GM23338 (cell line): ENCODE measurements at regions not wholly inside any gene's neighbourhood (a gene's known extent, or its start where the extent isn't known, plus 50 kb on each side); places are given as distances from the start of the nearest gene placed in this dataset.

Source experiments
- ATAC-seq: fragments of 200-7000 bp; cut with Tn5 transposase; 3 replicates; pipeline ENCODE4 v1.9.1; 2020
- DNase-seq: peaks from one replicate; pipeline ENCODE4 v3.0.0-alpha.2; 2015; ENCODE audit warnings: low spot score
- H2AFZ ChIP-seq: fragments of 200-600 bp; sonication (generic); 2 replicates; pipeline ENCODE4 v1.8.0; 2016; ENCODE audit warnings: antibody characterized with exemption, mild to moderate bottlenecking, moderate library complexity
- H3F3A ChIP-seq: fragments of 200-600 bp; sonication (generic); replicated peaks from 2 replicates; pipeline ENCODE4 v1.8.0; 2017; ENCODE audit warnings: antibody characterized with exemption, mixed run types, low read depth
- H3K27ac ChIP-seq: fragments of 200-600 bp; sonication (generic); 2 replicates; pipeline ENCODE4 v1.6.1; 2016; ENCODE audit warnings: low read depth
- H3K27me3 ChIP-seq: fragments of 200-600 bp; sonication (generic); 2 replicates; pipeline ENCODE4 v1.8.0; 2016; ENCODE audit warnings: mild to moderate bottlenecking, mixed run types, moderate library complexity; ENCODE audit not compliant: insufficient read depth
- H3K36me3 ChIP-seq: fragments of 200-600 bp; sonication (generic); 2 replicates; pipeline ENCODE4 v1.8.0; 2016; ENCODE audit warnings: mild to moderate bottlenecking; ENCODE audit not compliant: insufficient read depth
- H3K4me1 ChIP-seq: fragments of 200-600 bp; sonication (generic); 2 replicates; pipeline ENCODE4 v1.8.0; 2016; ENCODE audit warnings: mild to moderate bottlenecking, moderate library complexity; ENCODE audit not compliant: insufficient read depth
- H3K4me2 ChIP-seq: fragments of 200-600 bp; sonication (generic); 2 replicates; pipeline ENCODE4 v1.7.1; 2017; ENCODE audit warnings: mixed run types
- H3K4me3 ChIP-seq: fragments of 200-600 bp; sonication (generic); 2 replicates; pipeline ENCODE4 v1.6.1; 2016; ENCODE audit warnings: mixed run types
- H3K79me2 ChIP-seq: fragments of 200-600 bp; sonication (generic); replicated peaks from 2 replicates; pipeline ENCODE4 v1.8.0; 2017; ENCODE audit warnings: mild to moderate bottlenecking; ENCODE audit not compliant: insufficient read depth
- H3K9me2 ChIP-seq: fragments of 200-600 bp; sonication (generic); 2 replicates; pipeline ENCODE4 v1.8.0; 2017; ENCODE audit not compliant: insufficient read depth
- H4K20me1 ChIP-seq: fragments of 200-600 bp; sonication (generic); replicated peaks from 2 replicates; pipeline ENCODE4 v1.8.0; 2017; ENCODE audit warnings: mild to moderate bottlenecking; ENCODE audit not compliant: insufficient read depth
- H3K27ac Mint-ChIP-seq: 2 replicates; pipeline ENCODE4 v1.8.0; 2020; ENCODE audit warnings: inconsistent platforms, mild to moderate bottlenecking, moderate library complexity, mixed read lengths
- H3K27me3 Mint-ChIP-seq: 3 replicates; pipeline ENCODE4 v1.8.0; 2022; ENCODE audit warnings: low read depth, mild to moderate bottlenecking, moderate library complexity, mixed read lengths, inconsistent platforms; ENCODE audit not compliant: insufficient read depth, poor library complexity
- H3K36me3 Mint-ChIP-seq: 3 replicates; pipeline ENCODE4 v1.8.0; 2021; ENCODE audit warnings: low read depth, mild to moderate bottlenecking, inconsistent platforms, moderate library complexity, mixed read lengths
- H3K4me1 Mint-ChIP-seq: 3 replicates; pipeline ENCODE4 v1.8.0; 2020; ENCODE audit warnings: mild to moderate bottlenecking, inconsistent platforms, mixed read lengths
- H3K4me3 Mint-ChIP-seq: 3 replicates; pipeline ENCODE4 v1.8.0; 2021; ENCODE audit warnings: moderate library complexity, mild to moderate bottlenecking, inconsistent platforms, mixed read lengths
- H3K9me3 Mint-ChIP-seq: 3 replicates; pipeline ENCODE4 v1.8.0; 2020; ENCODE audit warnings: moderate library complexity, mild to moderate bottlenecking, inconsistent platforms, mixed read lengths
- CREB1 ChIP-seq: fragments of 250-450 bp; sonication (Bioruptor Pico); IDR thresholded peaks from 2 replicates; pipeline ENCODE4 v1.5.0; 2020; ENCODE audit warnings: low read depth, mild to moderate bottlenecking, moderate library complexity
- CTCF ChIP-seq, 2 experiments: fragments of 200-600 bp in 1 of 2; sonication (generic) in 1 of 2; conservative IDR thresholded peaks; 2 replicates each; pipeline versions ENCODE4 v1.5.1 to v1.6.1; 2016 to 2017; ENCODE audit warnings: antibody characterized with exemption in 2 of 2, low read depth in 2 of 2, mild to moderate bottlenecking in 2 of 2, moderate library complexity in 1 of 2
- ETS1 ChIP-seq: IDR thresholded peaks from 2 replicates; pipeline ENCODE4 v1.6.1; 2016; ENCODE audit warnings: antibody characterized with exemption
- EZH2 ChIP-seq: fragments of 200-600 bp; sonication (generic); IDR thresholded peaks from one replicate; pipeline ENCODE4 v1.8.0; 2017; ENCODE audit warnings: antibody characterized with exemption, mild to moderate bottlenecking, low read depth; ENCODE audit not compliant: unreplicated experiment
- EZH2phosphoT487 ChIP-seq: fragments of 200-600 bp; sonication (generic); IDR thresholded peaks from one replicate; pipeline ENCODE4 v1.8.1; 2018; ENCODE audit warnings: antibody characterized with exemption; ENCODE audit not compliant: unreplicated experiment
- JUNB ChIP-seq: IDR thresholded peaks from one replicate; pipeline ENCODE4 v1.6.1; 2016; ENCODE audit warnings: antibody characterized with exemption; ENCODE audit not compliant: unreplicated experiment
- NANOG ChIP-seq: IDR thresholded peaks from 2 replicates; pipeline ENCODE4 v1.6.1; 2016; ENCODE audit warnings: antibody characterized with exemption, borderline replicate concordance
- POLR2AphosphoS5 ChIP-seq: IDR thresholded peaks from 2 replicates; pipeline ENCODE4 v1.6.1; 2016; ENCODE audit warnings: antibody characterized with exemption, low read depth
- REST ChIP-seq: IDR thresholded peaks from one replicate; pipeline ENCODE4 v1.6.1; 2018; ENCODE audit warnings: antibody characterized with exemption; ENCODE audit not compliant: unreplicated experiment
- ZNF114 ChIP-seq: fragments of 250-450 bp; sonication (Bioruptor Pico); IDR thresholded peaks from 2 replicates; pipeline ENCODE4 v1.5.0; 2020; ENCODE audit warnings: mild to moderate bottlenecking, moderate library complexity

- TF ChIP-seq CTCF (conservative IDR thresholded peaks at IDR 0.05; ENCODE audit: low read depth in 2 of 2) (no peak), POLR2AphosphoS5 (no peak)
Measured at GRCh38 chr2:185472574-185472973, 266.0 kb upstream of the FSIP2 start (continued).

GRCh38 chr2:185473838-185474237, 264.8 kb upstream of the FSIP2 start:
- H3K27ac Mint-ChIP-seq: no peak overlapping the region
- Histone ChIP-seq H3K4me1 (peaks cover 27% of the 10 kb centered on the region), H3K36me3 (no peaks in the 10 kb centered on the region), H2AFZ (no peak overlapping the region), H3F3A (0 out of 2 replicates have a peak, but pooled peaks cover 3% of the 10 kb centered on the region), H3K27me3 (no peaks in the 10 kb centered on the region), H3K4me3 (no peak overlapping the region), H4K20me1 (no peaks in the 10 kb centered on the region), H3K4me2 (no peak overlapping the region), H3K27ac (no peak overlapping the region), H3K9me2 (no peaks in the 10 kb centered on the region), H3K79me2 (no peaks in the 10 kb centered on the region)
- no peaks in the 10 kb centered on the region for H3K27me3 Mint-ChIP-seq
- H3K36me3 Mint-ChIP-seq: peaks cover 12% of the 10 kb centered on the region
- DNase-seq (no peak), ATAC-seq (no peak)
- no peak overlapping the region for H3K4me3 Mint-ChIP-seq
- peaks cover 20% of the 10 kb centered on the region for H3K4me1 Mint-ChIP-seq
- H3K9me3 Mint-ChIP-seq: peaks cover 11% of the 10 kb centered on the region; the same call in 2 of the 3 replicates
- TF ChIP-seq EZH2 (no peak), EZH2phosphoT487 (no peak), CREB1 (no peak), POLR2AphosphoS5 (no peak), REST (no peak), JUNB (no peak), ETS1 (no peak), CTCF (conservative IDR thresholded peaks at IDR 0.05; ENCODE audit: low read depth in 2 of 2) (no peak), ZNF114 (CRISPR knock-in tag) (no peak), NANOG (no peak)
